IMR-90 (cell line): ENCODE measurements at regions not wholly inside any gene's neighbourhood (a gene's known extent, or its start where the extent isn't known, plus 50 kb on each side); places are given as distances from the start of the nearest gene placed in this dataset.

ENCODE experiments used
- ATAC-seq: fragments of 200-7000 bp; cut with Tn5 transposase; 2 replicates; pipeline ENCODE4 v1.9.1; 2020; ENCODE audit warnings: low read depth, mild to moderate bottlenecking, moderate library complexity
- BruUV-seq: library from RNA; stranded (reverse); fragments of 400-500 nt; replicated peaks from 2 replicates; lab custom pipeline; 2021; lab: Mats Ljungman, UMichigan
- CTCF ChIA-PET: fragments of 300-600 bp; formaldehyde crosslinking; extraction: SDS; loops from one replicate; lab custom pipeline; 2021; ENCODE audit warnings: antibody characterized with exemption; lab: Yijun Ruan, JAX
- POLR2A ChIA-PET: fragments of 300-600 bp; sonication (Branson Sonifier 250); formaldehyde crosslinking; loops from one replicate; lab custom pipeline; 2022; ENCODE audit warnings: antibody characterized with exemption; ENCODE audit not compliant: unreplicated experiment; lab: Charles Lee
- DNase-seq: peaks from one replicate; pipeline ENCODE4 v3.0.0; 2013
- H2AFZ ChIP-seq: replicated peaks from 2 replicates; pipeline ENCODE3; 2013; ENCODE audit warnings: low read length, mild to moderate bottlenecking; ENCODE audit not compliant: poor library complexity
- H2AK5ac ChIP-seq: 2 replicates; pipeline ENCODE4 v1.6.1; 2013; ENCODE audit warnings: low read depth, low read length, inconsistent platforms
- H2AK9ac ChIP-seq: replicated peaks from 2 replicates; pipeline ENCODE3; 2013; ENCODE audit warnings: mild to moderate bottlenecking, low read depth, low read length, moderate library complexity; ENCODE audit not compliant: poor library complexity
- H2BK120ac ChIP-seq: 2 replicates; pipeline ENCODE4 v1.6.1; 2013; ENCODE audit warnings: low read depth, low read length, inconsistent platforms
- H2BK15ac ChIP-seq: 3 replicates; pipeline ENCODE4 v1.6.1; 2013; ENCODE audit warnings: low read depth, low read length, inconsistent platforms
- H2BK20ac ChIP-seq: 2 replicates; pipeline ENCODE4 v1.6.1; 2013; ENCODE audit warnings: low read depth, mild to moderate bottlenecking, inconsistent platforms, low read length, moderate library complexity
- H2BK5ac ChIP-seq: 2 replicates; pipeline ENCODE4 v1.6.1; 2013; ENCODE audit warnings: mild to moderate bottlenecking, low read depth, low read length, inconsistent platforms; ENCODE audit not compliant: poor library complexity, severe bottlenecking
- H3K14ac ChIP-seq: replicated peaks from 2 replicates; pipeline ENCODE4 v1.6.1; 2013; ENCODE audit warnings: low read depth, low read length, inconsistent platforms
- H3K18ac ChIP-seq: 2 replicates; pipeline ENCODE4 v1.6.1; 2013; ENCODE audit warnings: low read depth, low read length, control low read depth
- H3K23ac ChIP-seq: 2 replicates; pipeline ENCODE4 v1.6.1; 2013; ENCODE audit warnings: low read depth, low read length, inconsistent platforms
- H3K27ac ChIP-seq: 2 replicates; pipeline ENCODE4 v1.5.1; 2013; ENCODE audit warnings: mild to moderate bottlenecking, control low read depth, low read length; ENCODE audit not compliant: insufficient read depth
- H3K27me3 ChIP-seq: 2 replicates; pipeline ENCODE4 v1.6.1; 2013; ENCODE audit warnings: low read length; ENCODE audit not compliant: control insufficient read depth, insufficient read depth
- H3K36me3 ChIP-seq: 2 replicates; pipeline ENCODE4 v1.6.1; 2013; ENCODE audit warnings: low read length, mixed read lengths; ENCODE audit not compliant: control insufficient read depth, insufficient read depth
- H3K4ac ChIP-seq: 2 replicates; pipeline ENCODE4 v1.6.1; 2013; ENCODE audit warnings: low read depth, low read length, inconsistent platforms
- H3K4me1 ChIP-seq: 2 replicates; pipeline ENCODE4 v1.6.1; 2013; ENCODE audit warnings: low read length, mixed read lengths; ENCODE audit not compliant: control insufficient read depth, insufficient read depth
- H3K4me2 ChIP-seq: 2 replicates; pipeline ENCODE4 v1.6.1; 2013; ENCODE audit warnings: low read depth, mild to moderate bottlenecking, control low read depth, low read length, moderate library complexity
- H3K4me3 ChIP-seq: 2 replicates; pipeline ENCODE4 v1.5.1; 2013; ENCODE audit warnings: low read depth, mild to moderate bottlenecking, control low read depth, low read length, moderate library complexity; ENCODE audit not compliant: insufficient read depth
- H3K56ac ChIP-seq: 2 replicates; pipeline ENCODE4 v1.6.1; 2013; ENCODE audit warnings: low read length, inconsistent platforms; ENCODE audit not compliant: insufficient read depth; ENCODE audit errors: extremely low read depth
- H3K79me1 ChIP-seq, 2 experiments: 2 replicates each; pipeline ENCODE4 v1.6.1; 2013; ENCODE audit warnings: low read length in 2 of 2, inconsistent platforms in 1 of 2, low read depth in 1 of 2
- H3K9ac ChIP-seq: 2 replicates; pipeline ENCODE4 v1.6.1; 2013; ENCODE audit warnings: low read depth, low read length, control low read depth
- H3K9me1 ChIP-seq: 2 replicates; pipeline ENCODE4 v1.6.1; 2013; ENCODE audit warnings: low read length, inconsistent platforms; ENCODE audit not compliant: insufficient read depth
- H3K9me3 ChIP-seq: 2 replicates; pipeline ENCODE4 v1.6.1; 2013; ENCODE audit warnings: low read length; ENCODE audit not compliant: control insufficient read depth, insufficient read depth
- H4K20me1 ChIP-seq: 2 replicates; pipeline ENCODE4 v1.6.1; 2013; ENCODE audit warnings: low read length, inconsistent platforms; ENCODE audit not compliant: insufficient read depth
- H4K5ac ChIP-seq: 2 replicates; pipeline ENCODE4 v1.6.1; 2013; ENCODE audit warnings: mild to moderate bottlenecking, low read depth, low read length, control low read depth
- H4K8ac ChIP-seq, 2 experiments: 2 replicates each; pipeline ENCODE4 v1.6.1; 2013; ENCODE audit warnings: low read depth in 2 of 2, low read length in 2 of 2, control low read depth in 1 of 2, inconsistent platforms in 1 of 2
- H4K91ac ChIP-seq: 2 replicates; pipeline ENCODE4 v1.6.1; 2013; ENCODE audit warnings: low read depth, low read length, inconsistent platforms; ENCODE audit not compliant: insufficient read depth
- BHLHE40 ChIP-seq: fragments of 150-350 bp; IDR thresholded peaks from 2 replicates; pipeline ENCODE4 v1.6.1; 2016; ENCODE audit warnings: mild to moderate bottlenecking, low read depth, low read length
- CEBPB ChIP-seq: IDR thresholded peaks from 2 replicates; pipeline ENCODE4 v1.6.1; 2012; ENCODE audit warnings: low read depth, low read length, improper control_type of control experiment
- CHD1 ChIP-seq: IDR thresholded peaks from 2 replicates; pipeline ENCODE4 v1.6.1; 2012; ENCODE audit warnings: low read depth, low read length, improper control_type of control experiment
- CTCF ChIP-seq: conservative IDR thresholded peaks from 2 replicates; pipeline ENCODE4 v1.5.1; 2012; ENCODE audit warnings: mild to moderate bottlenecking, low read depth, low read length, improper control_type of control experiment
- ELK1 ChIP-seq: fragments of 150-350 bp; IDR thresholded peaks from 2 replicates; pipeline ENCODE4 v1.6.1; 2016; ENCODE audit warnings: low read depth, mild to moderate bottlenecking, low read length, moderate library complexity, borderline replicate concordance
- FOS ChIP-seq: fragments of 150-350 bp; IDR thresholded peaks from 2 replicates; pipeline ENCODE4 v1.6.1; 2016; ENCODE audit warnings: low read depth, low read length
- MAFK ChIP-seq: IDR thresholded peaks from 2 replicates; pipeline ENCODE4 v1.6.1; 2012; ENCODE audit warnings: low read depth, low read length, improper control_type of control experiment
- MAZ ChIP-seq: IDR thresholded peaks from 2 replicates; pipeline ENCODE4 v1.6.1; 2012; ENCODE audit warnings: low read depth, mild to moderate bottlenecking, low read length, improper control_type of control experiment, moderate library complexity, borderline replicate concordance
- MXI1 ChIP-seq: IDR thresholded peaks from 2 replicates; pipeline ENCODE4 v1.6.1; 2012; ENCODE audit warnings: low read depth, mild to moderate bottlenecking, low read length, moderate library complexity, borderline replicate concordance
- NFE2L2 ChIP-seq: fragments of 150-350 bp; IDR thresholded peaks from 2 replicates; pipeline ENCODE4 v1.6.1; 2016; ENCODE audit warnings: low read depth, mild to moderate bottlenecking, low read length
- POLR2A ChIP-seq: IDR thresholded peaks from 2 replicates; pipeline ENCODE4 v1.6.1; 2012; ENCODE audit warnings: mild to moderate bottlenecking, low read depth, low read length
- RAD21 ChIP-seq: IDR thresholded peaks from 2 replicates; pipeline ENCODE4 v1.6.1; 2012; ENCODE audit warnings: low read length, improper control_type of control experiment
- RCOR1 ChIP-seq: IDR thresholded peaks from 2 replicates; pipeline ENCODE4 v1.6.1; 2012; ENCODE audit warnings: mild to moderate bottlenecking, low read length, improper control_type of control experiment; ENCODE audit not compliant: insufficient replicate concordance
- RFX5 ChIP-seq: IDR thresholded peaks from 2 replicates; pipeline ENCODE4 v1.8.0; 2012; ENCODE audit warnings: low read depth, mild to moderate bottlenecking, low read length, moderate library complexity
- SMC3 ChIP-seq: fragments of 150-350 bp; IDR thresholded peaks from 2 replicates; pipeline ENCODE4 v1.6.1; 2016; ENCODE audit warnings: low read depth, mild to moderate bottlenecking, antibody characterized with exemption, low read length, moderate library complexity
- WGBS, 2 experiments: methylation state at CpG; one replicate each; pipeline versions ENCODE4 v1.1.5 to v1.1.7; 2013; ENCODE audit warnings: missing lambda C conversion rate in 2 of 2; ENCODE audit not compliant: insufficient read length in 1 of 2; ENCODE audit errors: extremely low coverage in 2 of 2; 5-methylcytosine and 5-hydroxymethylcytosine counted together
- dilution Hi-C: fragments of 300-500 bp; cut with HindIII; formaldehyde crosslinking; loops from one replicate; pipeline ENCODE4 v1.14.3; 2018; ENCODE audit warnings: low sequenced_read_pairs; ENCODE audit not compliant: unreplicated experiment
- in situ Hi-C: fragments of 300-500 bp; cut with MboI; formaldehyde crosslinking; loops from 3 replicates; pipeline ENCODE4 v1.14.3; 2019; ENCODE audit warnings: low sequenced_read_pairs, inconsistent platforms, mixed read lengths
- intact Hi-C: fragments of 100-400 bp; cut with micrococcal nuclease; formaldehyde crosslinking; loops from 2 replicates; pipeline ENCODE4 v1.10.0; 2022
- TF ChIP-seq, protein P1 (sequence below): fragments of 150-350 bp; IDR thresholded peaks from 2 replicates; pipeline ENCODE4 v1.6.1; 2017; ENCODE audit warnings: mild to moderate bottlenecking, antibody characterized with exemption, low read length, low read depth

- no peak overlapping the region for H2AK9ac ChIP-seq
- dilution Hi-C loops, result no loop called here
- POLR2A ChIA-PET, result no interaction called here
Measured at GRCh38 chr13:31517599-31517998, 221.7 kb upstream of the RXFP2 start.

More at GRCh38 chr13:31517599-31517998, 221.7 kb upstream of the RXFP2 start:
- CTCF ChIA-PET, result interaction anchor here (1.4 kb wide), 1 partner anchor 20 kb away, joined by 4 read pairs; no protein-coding TSS in a partner anchor
- no peak overlapping the region for H2AFZ ChIP-seq
- H3K79me1 ChIP-seq, result no peaks in the 10 kb centered on the region
- peaks cover 3% of the 10 kb centered on the region; the same call in 1 of the 2 replicates for H3K27me3 ChIP-seq
- no peak overlapping the region for H3K4me2 ChIP-seq
- no TSS peak for BruUV-seq
- no CpG with 5 or more reads among the region's 3 CpGs for whole genome bisulfite sequencing, 2 experiments
- intact Hi-C loops (no loop called here), in situ Hi-C loops (no loop called here)
- H3K14ac ChIP-seq, result no peak overlapping the region
- ATAC-seq (no peak), DNase-seq (no peak)
- H2BK5ac ChIP-seq, result no peak overlapping the region
- no peaks in the 10 kb centered on the region for H3K9me3 ChIP-seq
- H3K18ac ChIP-seq, result no peak overlapping the region
- no peak overlapping the region for H3K4ac ChIP-seq
- H2BK120ac ChIP-seq, result no peak overlapping the region
- H3K9me1 ChIP-seq, result no peaks in the 10 kb centered on the region
- no peak overlapping the region for H3K27ac ChIP-seq
- no peak overlapping the region for H2BK20ac ChIP-seq
- no peak overlapping the region for H4K5ac ChIP-seq
- no peak overlapping the region for H4K91ac ChIP-seq
- no peak overlapping the region for H3K23ac ChIP-seq
- no peak overlapping the region for H3K4me3 ChIP-seq
- TF ChIP-seq RAD21 (no peak), CTCF (no peak), POLR2A (no peak), ELK1 (no peak), RFX5 (no peak), MAFK (no peak), RCOR1 (no peak), FOS (no peak), NFE2L2 (no peak), CHD1 (no peak), CEBPB (no peak), MAZ (no peak), MXI1 (no peak), BHLHE40 (no peak), SMC3 (no peak)
- TF ChIP-seq, protein P1, sequence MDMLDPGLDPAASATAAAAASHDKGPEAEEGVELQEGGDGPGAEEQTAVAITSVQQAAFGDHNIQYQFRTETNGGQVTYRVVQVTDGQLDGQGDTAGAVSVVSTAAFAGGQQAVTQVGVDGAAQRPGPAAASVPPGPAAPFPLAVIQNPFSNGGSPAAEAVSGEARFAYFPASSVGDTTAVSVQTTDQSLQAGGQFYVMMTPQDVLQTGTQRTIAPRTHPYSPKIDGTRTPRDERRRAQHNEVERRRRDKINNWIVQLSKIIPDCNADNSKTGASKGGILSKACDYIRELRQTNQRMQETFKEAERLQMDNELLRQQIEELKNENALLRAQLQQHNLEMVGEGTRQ, result no peak
- H4K8ac ChIP-seq, result no peak overlapping the region
- no peak overlapping the region for H2BK15ac ChIP-seq
- no peaks in the 10 kb centered on the region for H3K4me1 ChIP-seq
- no peak overlapping the region for H3K9ac ChIP-seq
- H3K56ac ChIP-seq, result no peak overlapping the region
- H4K20me1 ChIP-seq, result no peaks in the 10 kb centered on the region
- H3K36me3 ChIP-seq, result no peaks in the 10 kb centered on the region
- H2AK5ac ChIP-seq, result no peak overlapping the region
